DND-41 (cell line): ENCODE measurements at regions not wholly inside any gene's neighbourhood (a gene's known extent, or its start where the extent isn't known, plus 50 kb on each side); places are given as distances from the start of the nearest gene placed in this dataset.

ENCODE experiments used
- ATAC-seq: fragments of 200-7000 bp; cut with Tn5 transposase; 3 replicates; pipeline ENCODE4 v1.9.1; 2021; ENCODE audit warnings: low read depth; ENCODE audit not compliant: insufficient read depth
- DNase-seq: peaks from one replicate; pipeline ENCODE4 v3.0.0-alpha.2; 2020
- H2AFZ ChIP-seq: 2 replicates; pipeline ENCODE4 v1.6.0; 2012; ENCODE audit warnings: low read depth, low read length
- H3K27ac ChIP-seq: 2 replicates; pipeline ENCODE4 v1.5.1; 2012; ENCODE audit warnings: low read length, inconsistent platforms
- H3K27me3 ChIP-seq: fragments of 200-600 bp; sonication (generic); 2 replicates; pipeline ENCODE4 v1.6.0; 2012; ENCODE audit warnings: low read length, mild to moderate bottlenecking, inconsistent platforms; ENCODE audit not compliant: insufficient read depth, poor library complexity
- H3K36me3 ChIP-seq: 2 replicates; pipeline ENCODE4 v1.5.1; 2012; ENCODE audit warnings: low read length, inconsistent platforms; ENCODE audit not compliant: insufficient read depth
- H3K4me1 ChIP-seq: 2 replicates; pipeline ENCODE4 v1.5.1; 2012; ENCODE audit warnings: mild to moderate bottlenecking, low read length; ENCODE audit not compliant: insufficient read depth
- H3K4me2 ChIP-seq: 2 replicates; pipeline ENCODE4 v1.6.0; 2012; ENCODE audit warnings: mild to moderate bottlenecking, moderate library complexity, low read length, inconsistent platforms; ENCODE audit not compliant: insufficient read depth
- H3K4me3 ChIP-seq, 2 experiments: fragments of 200-600 bp in 1 of 2; shearing (Covaris generic) in 1 of 2; 2 replicates each; pipeline ENCODE4 v1.5.1; 2012 to 2016; ENCODE audit warnings: inconsistent platforms in 2 of 2, low read length in 2 of 2, mild to moderate bottlenecking in 2 of 2, low read depth in 1 of 2, moderate library complexity in 1 of 2
- H3K79me2 ChIP-seq: 2 replicates; pipeline ENCODE4 v1.6.0; 2012; ENCODE audit warnings: low read length, inconsistent platforms; ENCODE audit not compliant: insufficient read depth
- H3K9ac ChIP-seq: 2 replicates; pipeline ENCODE4 v1.6.0; 2012; ENCODE audit warnings: low read depth, mild to moderate bottlenecking, inconsistent platforms, low read length, moderate library complexity
- H3K9me3 ChIP-seq: 2 replicates; pipeline ENCODE4 v1.5.1; 2012; ENCODE audit warnings: low read length, moderate library complexity, mild to moderate bottlenecking, inconsistent platforms; ENCODE audit not compliant: insufficient read depth, severe bottlenecking
- H4K20me1 ChIP-seq: 2 replicates; pipeline ENCODE4 v1.6.0; 2012; ENCODE audit warnings: low read length; ENCODE audit not compliant: insufficient read depth
- CTCF ChIP-seq: IDR thresholded peaks from 2 replicates; pipeline ENCODE4 v1.5.1; 2012; ENCODE audit warnings: borderline replicate concordance, low read length, moderate library complexity, mild to moderate bottlenecking; ENCODE audit not compliant: poor library complexity, severe bottlenecking; ENCODE audit errors: extremely low read depth
- EZH2 ChIP-seq: IDR thresholded peaks from 3 replicates; pipeline ENCODE4 v1.6.1; 2012; ENCODE audit warnings: borderline replicate concordance, low read depth, mild to moderate bottlenecking, moderate library complexity, low read length, inconsistent platforms; ENCODE audit not compliant: severe bottlenecking

GRCh38 chr1:165988817-165989216 is 161.4 kb downstream of the UCK2 start:
- Histone ChIP-seq H3K9ac (no peak overlapping the region), H4K20me1 (no peaks in the 10 kb centered on the region), H3K27ac (no peak overlapping the region), H3K4me1 (no peaks in the 10 kb centered on the region), H3K36me3 (no peaks in the 10 kb centered on the region), H2AFZ (no peak overlapping the region), H3K27me3 (no peaks in the 10 kb centered on the region), H3K9me3 (no peaks in the 10 kb centered on the region), H3K79me2 (no peaks in the 10 kb centered on the region), H3K4me3 (no peak overlapping the region), H3K4me2 (no peak overlapping the region)
- no peak for TF ChIP-seq CTCF
- no peak for TF ChIP-seq EZH2
- ATAC-seq: no peak
- no peak for DNase-seq

- Histone ChIP-seq H3K9me3 (no peaks in the 10 kb centered on the region), H3K27ac (no peak overlapping the region), H3K79me2 (no peaks in the 10 kb centered on the region), H3K36me3 (no peaks in the 10 kb centered on the region), H4K20me1 (no peaks in the 10 kb centered on the region), H3K4me2 (no peak overlapping the region), H3K9ac (no peak overlapping the region), H3K4me1 (no peaks in the 10 kb centered on the region), H3K27me3 (peaks cover 3% of the 10 kb centered on the region), H2AFZ (no peak overlapping the region), H3K4me3 (no peak overlapping the region)
- TF ChIP-seq CTCF: no peak
- no peak for TF ChIP-seq EZH2
- ATAC-seq (no peak), DNase-seq (no peak)
These were observed 165.1 kb downstream of the UCK2 start for GRCh38 chr1:165992533-165992932.

- H3K4me1 ChIP-seq: no peaks in the 10 kb centered on the region
- no peak overlapping the region for H3K27ac ChIP-seq
- no peak for ATAC-seq
- no peak overlapping the region for H3K4me3 ChIP-seq
- no peaks in the 10 kb centered on the region for H4K20me1 ChIP-seq
- no peaks in the 10 kb centered on the region for H3K36me3 ChIP-seq
- no peak overlapping the region for H3K4me2 ChIP-seq
- no peak overlapping the region for H3K9ac ChIP-seq
- H3K9me3 ChIP-seq: no peaks in the 10 kb centered on the region
- H2AFZ ChIP-seq: no peak overlapping the region
- DNase-seq: no peak
- peaks cover 3% of the 10 kb centered on the region for H3K27me3 ChIP-seq
- TF ChIP-seq EZH2 (no peak), CTCF (no peak)
- no peaks in the 10 kb centered on the region for H3K79me2 ChIP-seq
These were observed 166.7 kb downstream of the UCK2 start for GRCh38 chr1:165994107-165994506.

GRCh38 chr1:165999826-166000225 is 167.0 kb downstream of the FAM78B start:
- Histone ChIP-seq H3K27ac (no peak overlapping the region), H3K9me3 (no peaks in the 10 kb centered on the region), H3K79me2 (no peaks in the 10 kb centered on the region), H3K27me3 (peaks cover 3% of the 10 kb centered on the region), H2AFZ (no peak overlapping the region), H3K4me1 (no peaks in the 10 kb centered on the region), H3K4me3 (no peak overlapping the region), H4K20me1 (no peaks in the 10 kb centered on the region), H3K36me3 (no peaks in the 10 kb centered on the region), H3K9ac (no peak overlapping the region), H3K4me2 (no peak overlapping the region)
- no peak for ATAC-seq
- no peak for DNase-seq
- TF ChIP-seq CTCF (no peak), EZH2 (no peak)
